DMS114 treated with DMSO at 0.1 percent for 48 hours (cell line): ENCODE measurements at regions not wholly inside any gene's neighbourhood (a gene's known extent, or its start where the extent isn't known, plus 50 kb on each side); places are given as distances from the start of the nearest gene placed in this dataset.
A peak's percentile ranks its signal among the peaks of the same experiment; 100 is the strongest.

Source experiments
- DNase-seq: peaks from one replicate; lab custom pipeline; 2025; ENCODE audit not compliant: unreplicated experiment; lab: John Stamatoyannopoulos, UW

DNA sequence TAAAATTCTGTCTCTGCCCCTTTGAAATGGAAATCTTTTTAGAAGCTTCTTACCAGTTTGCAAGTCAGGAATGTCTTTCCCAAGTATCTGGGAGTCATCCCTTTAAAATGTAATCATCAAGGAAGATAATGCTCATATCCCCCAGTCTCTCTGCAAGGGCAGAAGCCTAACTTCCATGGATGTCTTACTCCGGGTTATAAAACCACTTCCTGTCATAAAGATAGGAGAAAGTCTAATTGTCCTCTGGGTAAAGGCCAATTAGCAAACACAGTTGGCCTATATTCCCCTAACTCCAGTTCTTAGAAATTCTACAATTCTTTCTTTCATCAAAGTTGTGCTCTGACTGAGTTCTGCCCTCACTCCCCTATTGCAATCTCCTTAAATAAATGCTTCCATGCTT lies 1631.5 kb upstream of the LRRTM3 start:
- no peak for DNase-seq

DNA sequence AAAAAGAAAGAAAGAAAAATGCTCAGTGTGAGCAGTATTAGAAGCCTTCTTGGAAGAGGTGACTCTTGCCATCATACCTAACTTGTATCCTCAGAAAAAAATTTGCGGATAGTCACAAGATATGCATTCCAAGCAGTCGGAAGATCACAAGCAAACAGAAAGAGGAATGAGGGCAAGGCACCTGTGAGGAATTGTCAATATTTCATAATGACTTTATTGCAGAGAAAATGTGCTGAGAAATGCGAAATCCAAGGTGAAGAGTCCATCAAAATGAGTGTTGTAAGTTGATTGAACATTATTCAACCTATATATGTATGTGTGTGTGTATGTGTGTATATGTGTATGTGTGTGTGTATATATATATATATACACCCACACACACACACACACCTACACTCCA lies 1624.7 kb upstream of the LRRTM3 start:
- DNase-seq: no peak

DNA sequence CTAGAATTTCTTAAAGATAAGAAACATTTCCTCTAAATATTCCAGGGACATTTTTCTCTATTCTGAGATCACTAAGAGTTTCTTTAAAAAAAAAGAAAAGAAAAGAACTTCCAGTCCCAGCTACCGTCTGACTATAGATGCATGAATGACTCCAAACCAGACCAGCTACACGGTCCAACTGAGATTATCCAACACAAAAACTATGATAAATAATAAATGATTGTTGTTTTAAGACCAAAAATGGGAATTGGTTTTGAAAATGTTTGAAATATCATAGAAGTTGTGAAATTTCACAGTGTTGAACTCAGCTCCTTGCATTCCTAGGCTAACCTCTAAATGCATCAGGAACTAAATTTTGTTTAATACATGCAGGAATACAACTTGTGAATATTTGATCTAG lies 1619.6 kb upstream of the LRRTM3 start:
- DNase-seq: no peak

DNA sequence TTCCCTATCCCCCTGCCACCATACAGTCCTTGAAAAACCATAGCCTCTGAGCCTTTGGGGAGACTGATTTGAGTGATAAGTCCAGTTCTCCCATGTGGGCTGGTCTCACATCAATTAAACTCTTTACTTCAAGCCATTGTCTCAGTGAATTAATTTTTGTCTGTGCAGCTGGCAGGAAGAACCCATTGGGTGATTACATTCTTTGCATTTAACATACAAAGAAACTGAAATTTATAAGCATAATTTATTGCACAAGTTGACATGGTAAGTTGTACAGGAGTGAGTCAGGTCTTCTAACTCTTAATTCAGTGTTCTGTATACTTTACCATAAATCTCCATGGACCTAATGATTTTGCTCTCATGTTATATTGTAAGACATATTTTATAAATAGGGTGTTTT lies 1613.0 kb upstream of the LRRTM3 start:
- DNase-seq: no peak

DNA sequence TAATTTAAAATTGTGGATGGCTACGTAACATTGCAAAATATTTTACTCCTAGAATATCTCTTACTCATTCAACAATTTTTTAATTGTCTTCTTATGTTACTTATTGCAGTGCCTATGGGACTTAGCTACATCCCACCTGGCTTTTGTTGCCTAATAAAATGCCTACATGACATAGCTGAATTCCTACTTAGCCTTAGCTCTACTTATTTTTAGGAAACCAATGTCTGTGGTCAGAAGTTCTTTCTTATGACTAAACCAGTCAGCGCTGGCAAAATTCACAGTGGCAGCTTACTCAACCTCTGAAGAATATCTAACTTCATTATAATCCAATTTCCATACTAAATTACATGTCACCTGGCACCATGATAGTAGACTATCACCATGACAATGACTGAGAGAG lies 1612.4 kb upstream of the LRRTM3 start:
- no peak for DNase-seq

DNA sequence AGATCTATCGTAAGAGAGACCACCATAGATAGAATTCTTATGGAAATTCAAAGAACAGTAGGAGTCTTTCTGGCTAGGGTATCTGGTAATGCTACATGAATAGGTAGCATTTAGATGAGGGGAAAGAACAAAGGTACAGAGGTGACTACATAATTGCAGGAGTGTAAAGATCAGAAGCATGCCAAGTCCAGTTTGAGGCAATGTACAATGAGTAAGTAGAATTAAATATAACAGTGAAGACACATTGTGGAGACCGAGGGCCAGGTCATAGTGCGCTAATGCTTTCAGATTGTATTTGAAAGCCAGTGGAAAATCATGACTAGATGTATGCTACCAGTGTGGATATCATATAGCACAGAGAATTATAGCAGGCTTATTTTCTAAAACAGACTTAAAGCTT lies 1611.6 kb upstream of the LRRTM3 start:
- DNase-seq: no peak

DNA sequence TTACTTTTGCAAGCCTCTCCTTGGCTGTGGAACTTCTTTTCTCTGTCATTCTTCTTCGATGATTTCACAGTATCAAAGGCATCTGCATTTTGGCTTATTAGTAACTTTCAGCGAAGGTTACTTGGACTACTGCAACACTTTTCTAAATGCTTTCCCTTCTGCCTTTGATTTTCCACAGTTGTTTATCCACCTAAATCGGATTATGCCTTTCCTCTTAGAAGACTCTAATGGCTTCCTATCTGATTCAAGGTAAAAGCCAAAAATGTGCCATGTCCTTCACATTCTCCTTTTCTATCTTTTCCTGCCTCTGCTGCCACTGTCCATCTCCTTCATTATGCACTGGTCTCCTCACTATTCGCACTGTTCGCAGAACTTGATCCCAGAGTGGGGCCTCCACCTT lies 1606.3 kb upstream of the LRRTM3 start:
- no peak for DNase-seq

DNA sequence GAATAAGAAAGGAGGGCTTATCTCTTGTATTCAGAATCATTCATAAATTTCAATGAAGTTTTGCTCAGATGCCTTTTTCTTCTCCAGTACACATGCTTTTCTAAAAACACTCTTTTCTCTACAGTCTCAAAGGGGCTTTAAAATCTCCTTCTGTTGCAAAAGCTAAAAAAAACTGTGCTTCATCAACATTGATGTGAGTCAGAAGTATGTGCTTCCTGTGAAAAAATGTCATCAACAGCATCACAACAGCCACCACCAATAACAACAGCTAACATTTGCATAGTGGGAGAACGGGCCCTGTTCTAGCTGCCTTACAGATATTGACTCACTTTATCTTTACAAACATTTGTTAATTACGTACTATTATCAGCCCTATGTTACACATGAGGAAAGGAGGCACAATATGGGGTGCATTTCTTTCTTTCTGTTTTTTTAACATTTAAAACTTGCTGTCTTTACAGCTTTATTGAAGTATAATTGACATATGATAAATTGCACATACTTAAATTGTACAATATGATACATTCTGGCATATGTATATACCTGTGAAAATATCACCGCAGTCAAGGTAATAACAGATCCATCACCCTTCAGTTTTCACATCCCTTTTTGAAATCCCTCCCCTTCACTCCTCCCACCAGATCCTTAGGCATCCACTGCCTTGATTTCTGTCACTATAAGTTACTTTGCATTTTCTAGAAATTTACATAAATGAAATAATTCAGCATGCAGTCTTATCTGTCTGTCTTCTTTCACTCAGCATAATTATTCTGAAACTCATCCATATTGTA lies 1605.4 kb upstream of the LRRTM3 start:
- no peak for DNase-seq

DNA sequence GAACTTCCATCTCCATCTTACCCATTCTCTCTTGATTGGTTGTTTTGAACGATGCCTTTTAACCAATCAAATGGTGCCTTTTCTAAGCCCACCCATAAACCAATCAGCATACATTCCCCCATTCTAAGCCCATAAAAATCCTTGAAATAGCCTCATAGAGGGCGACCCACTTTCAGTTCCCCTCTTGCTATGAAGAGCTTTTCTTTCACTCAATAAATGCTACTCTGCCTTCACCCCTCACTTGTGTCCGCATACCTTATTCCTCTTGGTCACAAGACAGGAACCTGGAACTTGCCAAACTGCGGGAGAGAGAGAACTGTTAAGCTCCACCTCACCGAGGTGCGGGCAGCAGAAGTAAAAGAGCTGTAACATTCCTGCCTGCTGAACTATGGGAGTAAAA lies 1602.0 kb upstream of the LRRTM3 start:
- DNase-seq: no peak

DNA sequence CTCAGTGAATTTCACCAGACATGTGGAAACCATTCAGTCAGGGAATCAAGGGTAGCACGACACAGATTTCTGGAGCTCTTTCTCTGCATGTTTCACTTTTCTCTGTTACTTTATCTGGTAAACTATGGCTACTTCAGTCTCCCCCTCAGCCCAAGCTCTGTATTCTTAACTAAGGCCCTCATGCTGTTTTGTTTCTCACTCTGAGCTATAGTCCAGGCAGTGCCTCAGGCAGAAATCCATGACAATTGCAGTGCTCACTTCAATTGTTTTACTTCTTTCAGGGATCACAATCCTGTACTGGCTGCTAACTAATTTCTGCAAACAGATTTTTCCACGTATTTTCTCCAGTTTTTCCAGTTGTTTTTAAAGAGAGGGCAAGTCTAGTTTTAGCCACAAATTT lies 1599.9 kb upstream of the LRRTM3 start:
- DNase-seq: no peak

DNA sequence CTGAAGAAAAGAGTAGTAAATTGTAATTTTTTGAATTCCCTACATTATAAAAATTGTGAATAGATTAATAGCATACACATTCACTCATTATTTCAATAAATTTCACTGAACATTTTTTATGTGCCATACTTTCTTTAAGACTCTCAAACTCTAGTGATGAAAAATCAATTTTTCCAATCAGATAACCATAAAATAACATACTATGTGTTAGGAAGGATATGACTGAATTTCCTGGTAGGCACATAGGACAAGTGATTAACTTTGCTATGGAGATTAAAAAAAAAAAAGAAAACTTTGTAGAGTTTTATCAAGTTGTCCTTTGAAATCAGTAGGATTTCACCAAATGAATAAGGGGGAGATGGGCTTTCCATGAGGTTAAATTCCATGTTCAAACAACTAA lies 1597.3 kb upstream of the LRRTM3 start:
- no peak for DNase-seq

DNA sequence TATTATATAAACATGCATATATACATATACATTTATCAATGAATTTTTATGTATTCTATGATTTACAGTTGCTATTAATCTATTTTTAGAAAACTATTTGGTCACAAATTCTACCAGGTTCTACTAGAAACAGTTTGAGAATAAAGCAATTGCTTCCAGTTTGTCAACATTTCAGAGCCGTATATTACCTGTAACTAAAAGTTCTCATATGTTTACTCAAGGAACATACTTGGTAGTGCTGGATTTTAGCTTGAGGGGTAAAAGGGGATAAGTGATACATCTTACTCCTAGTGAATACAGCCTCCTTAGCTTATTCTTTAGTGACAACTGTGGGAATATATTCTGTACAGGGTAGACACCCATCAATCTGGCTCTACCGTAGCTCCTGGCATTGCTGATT lies 1590.5 kb upstream of the LRRTM3 start:
- no peak for DNase-seq

DNA sequence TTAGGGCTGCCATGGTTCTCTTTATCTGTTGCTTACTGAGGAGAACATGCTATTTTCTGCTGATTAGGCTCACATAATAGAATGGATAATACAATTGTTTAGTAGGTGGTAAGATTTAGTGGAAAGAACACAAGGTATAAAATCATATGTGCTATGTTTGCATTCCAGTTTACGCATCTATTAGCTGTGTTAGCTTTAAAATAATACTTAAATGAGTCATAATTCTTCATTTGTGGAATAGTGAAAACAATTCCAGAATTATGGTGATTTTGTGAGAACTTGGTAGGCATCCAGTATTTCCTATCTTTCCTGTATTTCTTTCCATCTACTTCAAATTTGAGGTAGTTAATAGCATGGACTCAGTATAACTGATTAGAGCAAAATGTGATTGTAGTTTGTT lies 1585.5 kb upstream of the LRRTM3 start:
- DNase-seq: no peak

DNA sequence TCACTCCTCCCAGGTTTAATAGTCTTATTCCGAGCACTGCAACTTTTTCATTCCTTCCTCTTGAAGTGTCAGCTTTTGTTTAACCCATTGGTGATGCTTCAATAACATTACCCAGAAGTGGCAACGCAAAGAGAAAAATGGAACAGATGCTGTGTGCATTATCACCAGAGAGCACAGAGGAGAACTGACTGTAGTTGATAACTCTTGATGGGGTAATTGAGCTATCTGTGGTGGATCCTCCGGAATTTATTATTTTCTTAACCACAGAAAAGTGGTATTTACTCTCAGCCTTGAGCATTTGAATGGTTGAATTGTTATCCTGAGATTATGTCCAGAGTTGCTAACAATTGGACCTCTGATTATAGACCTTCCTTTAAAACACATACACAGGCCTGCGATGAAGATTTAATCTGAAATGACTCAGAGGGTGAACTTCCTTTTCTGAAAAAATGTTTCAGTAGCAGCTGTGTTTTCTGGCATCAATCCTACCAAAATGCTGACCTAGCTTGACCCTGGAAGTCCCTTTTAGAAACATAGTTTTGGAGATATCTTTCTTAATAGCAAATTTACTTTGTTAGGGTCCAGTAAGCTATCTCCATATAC lies 1584.4 kb upstream of the LRRTM3 start:
- no peak for DNase-seq

DNA sequence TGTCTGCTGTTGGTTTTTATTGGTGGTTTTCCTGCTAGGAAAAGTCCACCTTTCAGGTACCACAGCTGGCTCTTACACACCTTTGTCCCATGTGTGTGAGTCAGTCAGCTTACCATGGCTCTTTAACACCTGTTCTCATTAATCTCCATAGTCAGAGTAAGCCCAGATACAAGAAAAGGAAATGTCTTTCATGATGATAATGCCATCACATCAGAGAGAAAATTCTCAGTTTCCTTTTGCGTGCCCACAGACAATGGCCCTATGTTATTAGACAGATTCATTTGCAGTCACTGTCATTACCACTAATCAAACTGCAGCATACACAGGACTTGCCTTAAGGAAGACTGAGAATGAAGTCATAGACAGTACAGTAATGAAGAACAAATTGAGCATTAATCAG lies 1583.6 kb upstream of the LRRTM3 start:
- no peak for DNase-seq

DNA sequence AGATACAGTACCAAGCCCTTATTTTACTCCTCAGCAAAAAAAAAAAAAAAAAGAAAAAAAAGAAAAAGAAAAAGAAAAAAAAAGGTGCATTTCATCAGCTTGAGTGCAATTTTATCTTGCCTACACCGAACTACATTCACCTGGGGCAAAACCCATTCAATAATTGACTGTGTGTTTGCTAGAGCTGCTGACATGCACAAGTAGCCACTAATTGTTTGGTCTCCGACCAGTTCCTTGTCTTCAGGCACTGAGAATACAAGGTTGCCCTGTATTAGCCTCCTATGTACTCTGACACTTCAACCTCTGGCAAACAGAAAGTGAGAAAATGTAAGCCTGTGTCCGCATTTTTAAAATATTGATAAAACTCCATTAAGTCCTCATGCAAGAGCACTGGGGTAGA lies 1579.4 kb upstream of the LRRTM3 start:
- no peak for DNase-seq

DNA sequence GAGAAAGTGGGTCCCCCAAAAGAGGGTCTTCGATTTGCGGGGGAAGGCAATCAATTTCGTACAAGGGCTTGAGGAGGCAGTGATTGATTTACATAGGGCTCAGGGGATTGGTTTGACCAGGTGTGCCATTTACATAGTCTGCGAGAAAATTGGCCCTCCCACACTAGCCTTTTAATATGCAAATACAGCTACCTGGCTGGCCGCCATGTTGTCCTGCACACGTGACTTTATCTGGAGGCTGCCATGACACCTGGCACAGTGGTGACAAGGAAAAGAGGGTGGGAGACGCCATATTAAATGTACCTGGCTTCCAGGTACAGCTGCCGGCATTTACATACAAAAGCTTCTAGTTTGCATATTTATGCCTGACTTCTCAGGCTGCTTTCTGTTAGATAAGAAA lies 1577.2 kb upstream of the LRRTM3 start:
- no peak for DNase-seq

DNA sequence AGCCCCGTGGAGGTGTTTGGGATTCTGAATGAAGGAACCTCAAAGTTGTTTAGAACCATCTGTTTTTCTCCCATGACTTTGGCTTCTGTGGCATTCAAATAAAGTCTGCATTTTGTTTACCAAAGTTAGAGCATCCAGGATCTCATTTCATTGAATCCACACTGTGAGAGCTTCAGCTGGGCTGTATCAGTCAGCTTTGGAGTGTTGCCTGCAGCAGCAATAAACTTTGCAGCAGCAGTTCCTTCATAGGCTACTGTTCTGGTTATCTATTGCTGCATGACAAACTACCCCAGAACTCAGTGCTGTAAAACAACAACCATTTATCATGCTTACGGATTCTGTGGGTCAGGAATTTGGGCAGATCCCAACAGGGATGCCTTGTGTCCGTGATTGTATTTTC lies 1575.2 kb upstream of the LRRTM3 start:
- DNase-seq: no peak

DNA sequence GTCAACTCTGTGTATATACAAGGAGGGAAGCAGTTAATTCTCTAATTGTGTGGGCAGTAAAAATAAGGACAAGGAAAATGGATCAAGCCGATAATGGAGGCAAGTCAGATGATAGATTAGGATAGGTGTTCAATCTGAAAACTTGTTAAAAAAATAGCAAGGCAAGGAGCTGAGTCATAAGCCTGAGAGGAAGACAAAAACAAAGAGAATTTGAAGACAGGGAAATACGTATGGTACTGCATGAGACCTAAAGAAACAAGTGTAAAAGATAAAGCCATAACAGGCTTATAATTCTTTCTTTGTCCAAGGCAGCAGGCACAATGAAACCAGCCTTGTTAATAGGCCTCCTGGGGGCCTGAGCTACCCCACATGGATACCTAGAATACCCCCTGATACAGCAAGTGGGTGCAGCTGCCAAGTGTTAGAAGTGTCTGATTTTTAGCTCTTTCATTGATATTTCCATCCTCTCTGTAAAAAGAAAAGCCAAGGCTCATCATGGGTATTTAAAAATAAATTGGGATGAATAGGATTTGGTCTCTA lies 1570.6 kb upstream of the LRRTM3 start:
- no peak for DNase-seq

DNA sequence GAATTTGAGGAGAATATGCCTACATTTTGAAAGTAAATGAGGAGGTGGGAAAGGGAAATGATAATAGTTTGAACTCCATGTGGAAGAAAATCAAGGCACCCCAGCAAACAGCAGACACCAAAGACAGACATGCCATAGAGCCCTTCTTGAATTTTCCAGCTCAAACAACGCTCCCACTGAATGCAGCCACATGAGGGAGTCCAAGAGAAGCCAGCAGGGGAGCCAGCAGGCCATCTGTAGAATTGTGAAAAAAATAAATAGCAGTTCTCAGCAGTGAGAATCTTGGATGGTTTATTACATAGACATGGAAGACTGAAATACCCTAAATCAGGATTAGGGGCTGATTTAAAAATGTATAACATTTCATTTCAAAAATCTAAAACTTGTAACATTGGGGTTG lies 1567.3 kb upstream of the LRRTM3 start:
- DNase-seq: peak; percentile 9

DNA sequence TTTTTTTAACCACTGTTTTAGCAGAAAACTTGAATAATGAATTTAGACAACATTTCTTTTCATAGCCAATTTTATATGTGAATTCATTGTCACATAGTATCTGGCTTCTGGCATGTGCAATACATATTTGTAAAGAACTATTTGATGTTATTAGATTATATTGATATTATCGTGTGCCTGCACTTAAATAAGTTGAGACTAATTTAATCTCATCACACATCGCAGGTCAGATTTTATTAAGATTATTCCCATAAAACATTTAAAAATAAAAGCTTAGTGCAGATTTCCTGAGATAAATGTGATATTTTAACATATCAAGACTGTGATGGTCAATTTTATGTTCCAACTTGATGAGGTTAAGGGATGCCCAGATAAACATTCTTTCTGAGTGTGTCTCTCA lies 1565.3 kb upstream of the LRRTM3 start:
- no peak for DNase-seq

DNA sequence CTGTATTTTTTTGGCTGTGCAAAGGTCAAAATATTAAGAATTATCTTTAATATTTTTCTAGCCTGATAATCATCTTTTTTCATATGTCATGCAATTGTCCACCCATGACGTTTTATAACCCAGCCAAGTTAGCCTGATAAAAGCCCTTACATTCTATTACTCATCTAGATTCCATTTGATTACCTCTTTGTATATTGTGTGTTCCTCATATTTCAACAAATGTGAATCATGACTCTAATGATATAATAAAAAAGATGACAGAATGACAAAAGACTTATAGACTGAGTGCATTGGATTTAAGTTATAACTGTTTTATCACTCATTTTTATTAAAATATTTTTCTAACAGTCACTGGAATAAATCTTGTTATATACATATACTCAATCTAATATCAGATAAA lies 1560.0 kb upstream of the LRRTM3 start:
- DNase-seq: no peak

DNA sequence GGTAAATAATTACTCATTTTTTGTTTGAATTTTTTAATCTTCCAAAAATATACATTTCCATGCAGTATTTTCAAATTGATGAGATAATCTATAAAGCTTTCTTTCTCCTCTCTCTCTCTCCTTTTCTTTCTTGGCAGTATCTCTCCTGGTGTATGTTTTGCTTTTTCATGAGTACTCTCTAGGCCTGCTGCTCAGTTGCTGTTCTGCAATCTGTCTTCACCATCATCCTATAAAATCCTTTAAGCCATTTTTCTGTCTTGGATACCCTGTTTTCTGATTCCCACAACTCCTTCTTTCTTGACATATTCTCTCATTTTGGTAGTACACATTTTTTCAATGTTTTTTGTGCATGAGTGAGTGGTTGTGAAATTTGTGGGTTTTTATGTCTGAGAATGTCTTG lies 1558.1 kb upstream of the LRRTM3 start:
- no peak for DNase-seq
